C4-2B (cell line): ENCODE measurements at regions not wholly inside any gene's neighbourhood (a gene's known extent, or its start where the extent isn't known, plus 50 kb on each side); places are given as distances from the start of the nearest gene placed in this dataset.

Source experiments
- ZFX ChIP-seq: fragments of 450-650 bp; IDR thresholded peaks from 2 replicates; pipeline ENCODE4 v1.6.1; 2017
- TF ChIP-seq, protein P1 (sequence below): fragments of 450-650 bp; conservative IDR thresholded peaks from 2 replicates; pipeline ENCODE4 v1.5.1; 2017; ENCODE audit warnings: mild to moderate bottlenecking

- TF ChIP-seq, protein P1, sequence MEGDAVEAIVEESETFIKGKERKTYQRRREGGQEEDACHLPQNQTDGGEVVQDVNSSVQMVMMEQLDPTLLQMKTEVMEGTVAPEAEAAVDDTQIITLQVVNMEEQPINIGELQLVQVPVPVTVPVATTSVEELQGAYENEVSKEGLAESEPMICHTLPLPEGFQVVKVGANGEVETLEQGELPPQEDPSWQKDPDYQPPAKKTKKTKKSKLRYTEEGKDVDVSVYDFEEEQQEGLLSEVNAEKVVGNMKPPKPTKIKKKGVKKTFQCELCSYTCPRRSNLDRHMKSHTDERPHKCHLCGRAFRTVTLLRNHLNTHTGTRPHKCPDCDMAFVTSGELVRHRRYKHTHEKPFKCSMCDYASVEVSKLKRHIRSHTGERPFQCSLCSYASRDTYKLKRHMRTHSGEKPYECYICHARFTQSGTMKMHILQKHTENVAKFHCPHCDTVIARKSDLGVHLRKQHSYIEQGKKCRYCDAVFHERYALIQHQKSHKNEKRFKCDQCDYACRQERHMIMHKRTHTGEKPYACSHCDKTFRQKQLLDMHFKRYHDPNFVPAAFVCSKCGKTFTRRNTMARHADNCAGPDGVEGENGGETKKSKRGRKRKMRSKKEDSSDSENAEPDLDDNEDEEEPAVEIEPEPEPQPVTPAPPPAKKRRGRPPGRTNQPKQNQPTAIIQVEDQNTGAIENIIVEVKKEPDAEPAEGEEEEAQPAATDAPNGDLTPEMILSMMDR, result no peak
- TF ChIP-seq ZFX, result no peak
These were observed 1977.2 kb downstream of the PCDH7 start for GRCh38 chr4:32697281-32697814.
